ENCODE measurements at regions not wholly inside any gene's neighbourhood (a gene's known extent, or its start where the extent isn't known, plus 50 kb on each side); places are given as distances from the start of the nearest gene placed in this dataset.

- H3K4me1 Mint-ChIP-seq (ENCODE audit: low read depth, unreplicated experiment), result no peaks in the 10 kb centered on the region
These were observed 1300.8 kb upstream of the B3GALT2 start for GRCh38 chr1:194487172-194487571.

GRCh38 chr1:194485432-194485831 is 1299.0 kb upstream of the B3GALT2 start:
- Mint-ChIP-seq H3K4me3 (ENCODE audit: unreplicated experiment) (no peak overlapping the region), H3K9me3 (ENCODE audit: unreplicated experiment) (peaks cover 10% of the 10 kb centered on the region), H3K36me3 (ENCODE audit: insufficient read depth, unreplicated experiment) (no peaks in the 10 kb centered on the region), H3K27me3 (ENCODE audit: insufficient read depth, unreplicated experiment) (no peaks in the 10 kb centered on the region), H3K27ac (ENCODE audit: unreplicated experiment) (no peak overlapping the region), H3K4me1 (ENCODE audit: low read depth, unreplicated experiment) (no peaks in the 10 kb centered on the region)
- Histone ChIP-seq H3K4me3 (ENCODE audit: low read depth, low read length) (no peak overlapping the region), H3K9me3 (no peaks in the 10 kb centered on the region), H3K4me1 (no peaks in the 10 kb centered on the region), H3K36me3 (ENCODE audit: control insufficient read depth, insufficient read depth, low read length) (no peaks in the 10 kb centered on the region), H3K27me3 (replicated peaks; ENCODE audit: control insufficient read depth, insufficient read depth, low read length) (no peaks in the 10 kb centered on the region)
- no TSS peak for BruUV-seq (replicated peaks)
- ChIA-PET CTCF (no interaction called here), POLR2A (no interaction called here)
- intact Hi-C loops (cut with micrococcal nuclease; ENCODE audit: unreplicated experiment), result no loop called here
- no peak for DNase-seq
- TF ChIP-seq CTCF (IDR thresholded peaks at IDR 0.05; ENCODE audit: insufficient read depth in 1 of 2, low read depth in 1 of 2, low read length in 1 of 2, severe bottlenecking in 1 of 2, unreplicated experiment in 1 of 2), result no peak

More at GRCh38 chr1:194487172-194487571, 1300.8 kb upstream of the B3GALT2 start:
- Histone ChIP-seq H3K9me3 (no peaks in the 10 kb centered on the region), H3K4me1 (no peaks in the 10 kb centered on the region), H3K27me3 (replicated peaks; ENCODE audit: control insufficient read depth, insufficient read depth, low read length) (no peaks in the 10 kb centered on the region), H3K4me3 (ENCODE audit: low read depth, low read length) (no peak overlapping the region), H3K36me3 (ENCODE audit: control insufficient read depth, insufficient read depth, low read length) (no peaks in the 10 kb centered on the region)
- Mint-ChIP-seq H3K36me3 (ENCODE audit: insufficient read depth, unreplicated experiment) (no peaks in the 10 kb centered on the region), H3K27me3 (ENCODE audit: insufficient read depth, unreplicated experiment) (no peaks in the 10 kb centered on the region), H3K4me3 (ENCODE audit: unreplicated experiment) (no peak overlapping the region), H3K27ac (ENCODE audit: unreplicated experiment) (no peak overlapping the region), H3K9me3 (ENCODE audit: unreplicated experiment) (peaks cover 10% of the 10 kb centered on the region)
- DNase-seq, result no peak
- POLR2A ChIA-PET, result no interaction called here
- CTCF ChIA-PET, result no interaction called here
- no TSS peak for BruUV-seq (replicated peaks)
- intact Hi-C loops (cut with micrococcal nuclease; ENCODE audit: unreplicated experiment), result no loop called here
- TF ChIP-seq CTCF (IDR thresholded peaks at IDR 0.05; ENCODE audit: insufficient read depth in 1 of 2, low read depth in 1 of 2, low read length in 1 of 2, severe bottlenecking in 1 of 2, unreplicated experiment in 1 of 2), result no peak

GRCh38 chr1:194478731-194479130 is 1292.3 kb upstream of the B3GALT2 start:
- POLR2A ChIA-PET, result no interaction called here
- H3K9me3 Mint-ChIP-seq (ENCODE audit: unreplicated experiment), result no peaks in the 10 kb centered on the region

More at GRCh38 chr1:194478731-194479130, 1292.3 kb upstream of the B3GALT2 start:
- H3K36me3 Mint-ChIP-seq (ENCODE audit: insufficient read depth, unreplicated experiment), result no peaks in the 10 kb centered on the region
- no TSS peak for BruUV-seq (replicated peaks)
- no peak overlapping the region for H3K4me3 Mint-ChIP-seq (ENCODE audit: unreplicated experiment)
- Histone ChIP-seq H3K36me3 (ENCODE audit: control insufficient read depth, insufficient read depth, low read length) (no peaks in the 10 kb centered on the region), H3K4me3 (ENCODE audit: low read depth, low read length) (no peak overlapping the region), H3K27me3 (replicated peaks; ENCODE audit: control insufficient read depth, insufficient read depth, low read length) (no peaks in the 10 kb centered on the region), H3K9me3 (no peaks in the 10 kb centered on the region), H3K4me1 (no peaks in the 10 kb centered on the region)
- intact Hi-C loops (cut with micrococcal nuclease; ENCODE audit: unreplicated experiment), result no loop called here
- no peak for TF ChIP-seq CTCF (IDR thresholded peaks at IDR 0.05; ENCODE audit: insufficient read depth in 1 of 2, low read depth in 1 of 2, low read length in 1 of 2, severe bottlenecking in 1 of 2, unreplicated experiment in 1 of 2)
- H3K27me3 Mint-ChIP-seq (ENCODE audit: insufficient read depth, unreplicated experiment), result no peaks in the 10 kb centered on the region
- CTCF ChIA-PET, result no interaction called here
- H3K27ac Mint-ChIP-seq (ENCODE audit: unreplicated experiment), result no peak overlapping the region
- no peak for DNase-seq
- H3K4me1 Mint-ChIP-seq (ENCODE audit: low read depth, unreplicated experiment), result no peaks in the 10 kb centered on the region
